NB4 (cell line): ENCODE measurements at regions not wholly inside any gene's neighbourhood (a gene's known extent, or its start where the extent isn't known, plus 50 kb on each side); places are given as distances from the start of the nearest gene placed in this dataset.

Experiments used
- DNase-seq: peaks from one replicate; pipeline ENCODE4 v3.0.0; 2010; ENCODE audit warnings: low read depth
- H3K4me3 ChIP-seq: one replicate; pipeline ENCODE4 v1.5.1; 2011; ENCODE audit warnings: mild to moderate bottlenecking, low read depth, low read length, moderate library complexity
- MAX ChIP-seq: IDR thresholded peaks from 2 replicates; pipeline ENCODE4 v1.6.1; 2011; ENCODE audit warnings: low read depth, low read length
- MYC ChIP-seq: IDR thresholded peaks from 2 replicates; pipeline ENCODE4 v1.6.1; 2011; ENCODE audit warnings: low read depth, low read length
- POLR2A ChIP-seq: IDR thresholded peaks from 2 replicates; pipeline ENCODE4 v1.6.1; 2011; ENCODE audit warnings: mild to moderate bottlenecking; ENCODE audit not compliant: insufficient read length; ENCODE audit errors: extremely low read depth
- TF ChIP-seq, protein P1 (sequence below): IDR thresholded peaks from one replicate; pipeline ENCODE4 v1.5.1; 2012; ENCODE audit warnings: low read depth, low read length

GRCh38 chr18:29084120-29084519 lies 907.2 kb upstream of the CDH2 start:
- DNase-seq = no peak
- H3K4me3 ChIP-seq = no peak overlapping the region
- TF ChIP-seq, protein P1, sequence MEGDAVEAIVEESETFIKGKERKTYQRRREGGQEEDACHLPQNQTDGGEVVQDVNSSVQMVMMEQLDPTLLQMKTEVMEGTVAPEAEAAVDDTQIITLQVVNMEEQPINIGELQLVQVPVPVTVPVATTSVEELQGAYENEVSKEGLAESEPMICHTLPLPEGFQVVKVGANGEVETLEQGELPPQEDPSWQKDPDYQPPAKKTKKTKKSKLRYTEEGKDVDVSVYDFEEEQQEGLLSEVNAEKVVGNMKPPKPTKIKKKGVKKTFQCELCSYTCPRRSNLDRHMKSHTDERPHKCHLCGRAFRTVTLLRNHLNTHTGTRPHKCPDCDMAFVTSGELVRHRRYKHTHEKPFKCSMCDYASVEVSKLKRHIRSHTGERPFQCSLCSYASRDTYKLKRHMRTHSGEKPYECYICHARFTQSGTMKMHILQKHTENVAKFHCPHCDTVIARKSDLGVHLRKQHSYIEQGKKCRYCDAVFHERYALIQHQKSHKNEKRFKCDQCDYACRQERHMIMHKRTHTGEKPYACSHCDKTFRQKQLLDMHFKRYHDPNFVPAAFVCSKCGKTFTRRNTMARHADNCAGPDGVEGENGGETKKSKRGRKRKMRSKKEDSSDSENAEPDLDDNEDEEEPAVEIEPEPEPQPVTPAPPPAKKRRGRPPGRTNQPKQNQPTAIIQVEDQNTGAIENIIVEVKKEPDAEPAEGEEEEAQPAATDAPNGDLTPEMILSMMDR = no peak
- TF ChIP-seq MAX (no peak), POLR2A (no peak), MYC (no peak)

DNA sequence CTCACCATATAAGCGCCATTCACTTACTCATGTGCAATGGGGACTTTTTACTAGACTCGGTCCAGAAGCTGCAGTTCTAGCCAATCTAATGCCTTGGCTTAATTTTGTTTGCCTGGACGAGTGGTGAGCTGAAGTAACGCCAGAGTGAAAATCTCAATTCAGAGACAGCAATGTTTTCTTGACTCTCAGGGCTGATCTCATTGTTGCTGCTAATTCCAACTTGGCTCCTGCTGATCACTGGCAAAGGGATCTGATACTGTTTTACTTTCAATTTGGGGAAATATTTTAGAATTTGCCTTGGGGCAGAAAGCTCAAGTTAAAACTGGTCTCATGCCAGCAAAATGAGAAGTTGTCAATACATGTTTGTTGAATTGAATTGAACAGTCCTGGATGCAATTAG lies 906.6 kb upstream of the CDH2 start:
- no peak for DNase-seq

GRCh38 chr18:29080946-29081345 lies 904.0 kb upstream of the CDH2 start:
- H3K4me3 ChIP-seq = no peak overlapping the region
- DNase-seq = no peak
- TF ChIP-seq MYC (no peak), POLR2A (no peak), MAX (no peak)
- TF ChIP-seq, protein P1 = no peak

More for the DNA sequence above, 906.6 kb upstream of the CDH2 start:
- TF ChIP-seq MAX (no peak), MYC (no peak), POLR2A (no peak)
- TF ChIP-seq, protein P1 = no peak
- no peak overlapping the region for H3K4me3 ChIP-seq

DNA sequence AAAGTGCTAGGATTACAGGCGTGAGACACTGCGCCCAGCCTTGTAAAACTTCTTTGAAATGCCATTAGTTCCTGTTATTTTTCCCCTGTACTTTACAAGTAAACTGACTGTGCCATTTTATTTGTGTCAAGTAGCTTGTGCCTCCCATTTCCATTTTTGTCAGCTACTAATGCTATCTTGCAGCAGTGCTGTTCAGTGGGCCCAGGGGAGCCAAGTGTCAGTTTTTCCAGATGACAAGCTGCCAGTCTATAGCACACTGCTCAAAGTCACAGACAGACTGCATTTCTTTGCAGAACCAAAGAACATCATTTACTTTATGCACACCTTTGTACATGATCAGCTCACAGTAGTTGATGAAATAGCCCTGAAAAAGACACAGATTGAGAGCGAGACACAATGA lies 901.3 kb upstream of the CDH2 start:
- DNase-seq = no peak
- TF ChIP-seq MYC (no peak), MAX (no peak), POLR2A (no peak)
- TF ChIP-seq, protein P1 = no peak
- no peak overlapping the region for H3K4me3 ChIP-seq

GRCh38 chr18:29077344-29077743 lies 900.4 kb upstream of the CDH2 start:
- DNase-seq = no peak
- TF ChIP-seq POLR2A = no peak
- no peak for TF ChIP-seq MAX
- no peak for TF ChIP-seq MYC
- TF ChIP-seq, protein P1 = no peak
- no peak overlapping the region for H3K4me3 ChIP-seq

GRCh38 chr18:29076645-29077044 lies 899.7 kb upstream of the CDH2 start:
- H3K4me3 ChIP-seq = no peak overlapping the region
- TF ChIP-seq, protein P1 = no peak
- TF ChIP-seq POLR2A (no peak), MYC (no peak)

More at GRCh38 chr18:29076645-29077044, 899.7 kb upstream of the CDH2 start:
- DNase-seq = no peak
